NB4 (cell line): ENCODE measurements at regions not wholly inside any gene's neighbourhood (a gene's known extent, or its start where the extent isn't known, plus 50 kb on each side); places are given as distances from the start of the nearest gene placed in this dataset.

Source experiments
- MAX ChIP-seq: IDR thresholded peaks from 2 replicates; pipeline ENCODE4 v1.6.1; 2011; ENCODE audit warnings: low read depth, low read length
- MYC ChIP-seq: IDR thresholded peaks from 2 replicates; pipeline ENCODE4 v1.6.1; 2011; ENCODE audit warnings: low read depth, low read length
- POLR2A ChIP-seq: IDR thresholded peaks from 2 replicates; pipeline ENCODE4 v1.6.1; 2011; ENCODE audit warnings: mild to moderate bottlenecking; ENCODE audit not compliant: insufficient read length; ENCODE audit errors: extremely low read depth
- TF ChIP-seq, protein P1 (sequence below): IDR thresholded peaks from one replicate; pipeline ENCODE4 v1.5.1; 2012; ENCODE audit warnings: low read depth, low read length

DNA sequence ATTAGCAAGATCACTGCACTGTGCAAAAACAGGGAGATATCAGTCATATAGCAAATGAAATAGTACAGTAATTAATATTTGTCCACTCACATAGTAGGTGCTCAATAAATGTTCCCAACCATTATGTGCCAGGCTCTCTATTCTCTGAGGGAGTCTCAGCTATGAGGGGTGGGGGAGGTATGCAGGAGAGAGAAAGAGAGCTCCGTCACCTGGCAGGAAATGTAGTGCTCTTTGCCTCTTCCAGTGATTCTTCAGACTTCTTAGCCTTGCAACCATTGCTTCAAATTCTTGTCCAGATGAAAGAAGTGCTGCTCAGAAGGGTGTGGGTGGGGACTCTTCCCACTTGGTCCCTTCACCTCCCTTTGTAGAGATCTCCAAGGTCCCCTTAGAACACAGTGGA is 84.5 kb upstream of the SPRY1 start:
- no peak for TF ChIP-seq MYC
- TF ChIP-seq, protein P1, sequence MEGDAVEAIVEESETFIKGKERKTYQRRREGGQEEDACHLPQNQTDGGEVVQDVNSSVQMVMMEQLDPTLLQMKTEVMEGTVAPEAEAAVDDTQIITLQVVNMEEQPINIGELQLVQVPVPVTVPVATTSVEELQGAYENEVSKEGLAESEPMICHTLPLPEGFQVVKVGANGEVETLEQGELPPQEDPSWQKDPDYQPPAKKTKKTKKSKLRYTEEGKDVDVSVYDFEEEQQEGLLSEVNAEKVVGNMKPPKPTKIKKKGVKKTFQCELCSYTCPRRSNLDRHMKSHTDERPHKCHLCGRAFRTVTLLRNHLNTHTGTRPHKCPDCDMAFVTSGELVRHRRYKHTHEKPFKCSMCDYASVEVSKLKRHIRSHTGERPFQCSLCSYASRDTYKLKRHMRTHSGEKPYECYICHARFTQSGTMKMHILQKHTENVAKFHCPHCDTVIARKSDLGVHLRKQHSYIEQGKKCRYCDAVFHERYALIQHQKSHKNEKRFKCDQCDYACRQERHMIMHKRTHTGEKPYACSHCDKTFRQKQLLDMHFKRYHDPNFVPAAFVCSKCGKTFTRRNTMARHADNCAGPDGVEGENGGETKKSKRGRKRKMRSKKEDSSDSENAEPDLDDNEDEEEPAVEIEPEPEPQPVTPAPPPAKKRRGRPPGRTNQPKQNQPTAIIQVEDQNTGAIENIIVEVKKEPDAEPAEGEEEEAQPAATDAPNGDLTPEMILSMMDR = no peak
- TF ChIP-seq MAX = no peak
- no peak for TF ChIP-seq POLR2A
